A549 (cell line): ENCODE measurements at regions not wholly inside any gene's neighbourhood (a gene's known extent, or its start where the extent isn't known, plus 50 kb on each side); places are given as distances from the start of the nearest gene placed in this dataset.

Source experiments
- ATAC-seq, 2 experiments: fragments of 200-7000 bp in 1 of 2; fragments of >200 bp in 1 of 2; cut with Nextera tagmentation in 1 of 2; cut with Tn5 transposase in 1 of 2; 3 replicates each; pipeline versions ENCODE4 v1.8.0 to v1.9.1; 2018 to 2020; ENCODE audit warnings: mild to moderate bottlenecking in 1 of 2, moderate library complexity in 1 of 2
- CTCF ChIA-PET: fragments of 300-600 bp; sonication (Branson Sonifier 250); formaldehyde crosslinking; extraction: SDS; loops from one replicate; lab custom pipeline; 2021; ENCODE audit warnings: antibody characterized with exemption, inconsistent platforms; lab: Yijun Ruan, JAX
- POLR2A ChIA-PET: fragments of 350-600 bp; formaldehyde crosslinking; extraction: SDS; loops from one replicate; lab custom pipeline; 2021; ENCODE audit warnings: antibody characterized with exemption, inconsistent platforms; lab: Yijun Ruan, JAX
- DNase-seq, 2 experiments: peaks; one replicate each; pipeline versions ENCODE4 v3.0.0 to v3.0.0-alpha.2; 2011 to 2016; ENCODE audit warnings: low read depth in 1 of 2, low spot score in 1 of 2
- FAIRE-seq: peaks from 2 replicates; lab custom pipeline; 2011; peaks lifted over from hg19 to GRCh38; lab: Jason Lieb, UNC
- H3K27ac ChIP-seq, 2 experiments: fragments of >200 bp; sonication (Bioruptor Twin); formaldehyde crosslinking; 3 replicates each; pipeline ENCODE4 v1.5.1; 2016 to 2017
- H3K4me1 ChIP-seq: fragments of >200 bp; sonication (Bioruptor Twin); formaldehyde crosslinking; 3 replicates; pipeline ENCODE4 v1.6.1; 2016
- H3K4me2 ChIP-seq: fragments of >200 bp; sonication (Bioruptor Twin); formaldehyde crosslinking; 3 replicates; pipeline ENCODE4 v1.6.1; 2016
- H3K4me3 ChIP-seq: fragments of >200 bp; sonication (Bioruptor Twin); formaldehyde crosslinking; 3 replicates; pipeline ENCODE4 v1.5.1; 2016
- H3K9me3 ChIP-seq: fragments of >200 bp; sonication (Bioruptor Twin); formaldehyde crosslinking; 3 replicates; pipeline ENCODE4 v1.6.1; 2016
- CBX2 ChIP-seq: fragments of 200-600 bp; sonication (generic); IDR thresholded peaks from 2 replicates; pipeline ENCODE4 v1.6.1; 2016; ENCODE audit warnings: low read depth, mild to moderate bottlenecking, borderline replicate concordance
- CEBPB ChIP-seq, 2 experiments: fragments of >200 bp in 1 of 2; sonication (Bioruptor Twin) in 1 of 2; formaldehyde crosslinking in 1 of 2; IDR thresholded peaks; 2 replicates each; pipeline ENCODE4 v1.6.1; 2012 to 2016
- CHD2 ChIP-seq: fragments of 150-350 bp; IDR thresholded peaks from 2 replicates; pipeline ENCODE4 v1.6.1; 2014; ENCODE audit warnings: low read length; ENCODE audit not compliant: partially characterized antibody
- CHD4 ChIP-seq: fragments of 200-600 bp; sonication (generic); IDR thresholded peaks from 2 replicates; pipeline ENCODE4 v1.6.1; 2016; ENCODE audit warnings: antibody characterized with exemption, mild to moderate bottlenecking, borderline replicate concordance
- EHMT2 ChIP-seq: fragments of 200-600 bp; sonication (generic); IDR thresholded peaks from 2 replicates; pipeline ENCODE4 v1.6.1; 2016; ENCODE audit warnings: antibody characterized with exemption, low read depth, mild to moderate bottlenecking, moderate library complexity
- ESRRA ChIP-seq: fragments of 150-350 bp; IDR thresholded peaks from 2 replicates; pipeline ENCODE4 v1.6.1; 2014; ENCODE audit warnings: mild to moderate bottlenecking, low read length, borderline replicate concordance
- FOSL2 ChIP-seq, 2 experiments: fragments of 450-650 bp in 1 of 2; fragments of >200 bp in 1 of 2; sonication (Bioruptor Twin) in 1 of 2; formaldehyde crosslinking; IDR thresholded peaks; 2 replicates each; pipeline versions ENCODE4 v1.5.0 to v1.6.1; 2016 to 2020; ENCODE audit warnings: mild to moderate bottlenecking in 1 of 2, moderate library complexity in 1 of 2
- FOXS1 ChIP-seq: fragments of 250-450 bp; sonication (Bioruptor Pico); IDR thresholded peaks from 2 replicates; pipeline ENCODE4 v1.5.0; 2020; ENCODE audit warnings: mild to moderate bottlenecking, moderate library complexity
- HES2 ChIP-seq: fragments of >200 bp; sonication (Bioruptor Twin); formaldehyde crosslinking; IDR thresholded peaks from 2 replicates; pipeline ENCODE4 v1.6.1; 2016
- HOXA7 ChIP-seq: fragments of 250-450 bp; sonication (Bioruptor Pico); IDR thresholded peaks from 2 replicates; pipeline ENCODE4 v1.5.0; 2020; ENCODE audit warnings: mild to moderate bottlenecking, moderate library complexity
- JUN ChIP-seq, 2 experiments: fragments of >200 bp; sonication (Bioruptor Twin); formaldehyde crosslinking; IDR thresholded peaks; 2 replicates in 1 of 2; 3 replicates in 1 of 2; pipeline ENCODE4 v1.6.1; 2016 to 2017
- MAZ ChIP-seq: fragments of 150-350 bp; IDR thresholded peaks from 2 replicates; pipeline ENCODE4 v1.6.1; 2014; ENCODE audit warnings: antibody characterized with exemption, low read depth, low read length, borderline replicate concordance
- NFE2L2 ChIP-seq: fragments of 150-350 bp; conservative IDR thresholded peaks from 2 replicates; pipeline ENCODE4 v1.6.1; 2014; ENCODE audit warnings: low read length
- NR3C1 ChIP-seq: fragments of >200 bp; sonication (Bioruptor Twin); formaldehyde crosslinking; IDR thresholded peaks from 3 replicates; pipeline ENCODE4 v1.6.1; 2017
- RNF2 ChIP-seq: fragments of 200-600 bp; sonication (generic); IDR thresholded peaks from 2 replicates; pipeline ENCODE4 v1.6.1; 2016; ENCODE audit warnings: low read depth, mild to moderate bottlenecking, antibody characterized with exemption, moderate library complexity, borderline replicate concordance
- SMC3 ChIP-seq: fragments of >200 bp; sonication (Bioruptor Twin); formaldehyde crosslinking; IDR thresholded peaks from 3 replicates; pipeline ENCODE4 v1.6.1; 2018; ENCODE audit warnings: inconsistent platforms
- SREBF2 ChIP-seq: fragments of 450-650 bp; IDR thresholded peaks from 2 replicates; pipeline ENCODE4 v1.6.1; 2014; ENCODE audit warnings: mild to moderate bottlenecking, moderate library complexity
- USF2 ChIP-seq: fragments of 450-650 bp; IDR thresholded peaks from 2 replicates; pipeline ENCODE4 v1.6.1; 2014; ENCODE audit warnings: antibody characterized with exemption
- ZC3H11A ChIP-seq: fragments of 450-650 bp; IDR thresholded peaks from 2 replicates; pipeline ENCODE4 v1.6.1; 2014; ENCODE audit warnings: antibody characterized with exemption, mild to moderate bottlenecking
- ZSCAN20 ChIP-seq: fragments of 250-450 bp; sonication (Bioruptor Pico); IDR thresholded peaks from 2 replicates; pipeline ENCODE4 v1.8.0; 2022; ENCODE audit warnings: mild to moderate bottlenecking, moderate library complexity
- WGBS: methylation state at CpG from one replicate; pipeline ENCODE4 v1.1.6; 2017; ENCODE audit errors: missing lambda C conversion rate; 5-methylcytosine and 5-hydroxymethylcytosine counted together
- TF ChIP-seq, protein P1 (sequence below): fragments of >200 bp; sonication (Bioruptor Twin); formaldehyde crosslinking; IDR thresholded peaks from 3 replicates; pipeline ENCODE4 v1.5.1; 2016
- TF ChIP-seq, protein P2 (sequence below): fragments of 250-450 bp; sonication (Bioruptor Pico); IDR thresholded peaks from 2 replicates; pipeline ENCODE4 v1.5.0; 2020; ENCODE audit warnings: low read depth, mild to moderate bottlenecking, moderate library complexity
- TF ChIP-seq, protein P3 (sequence below): fragments of 250-450 bp; sonication (Bioruptor Pico); IDR thresholded peaks from 2 replicates; pipeline ENCODE4 v1.5.0; 2021; ENCODE audit warnings: mild to moderate bottlenecking, moderate library complexity, borderline replicate concordance
- TF ChIP-seq, protein P4 (sequence below): IDR thresholded peaks from 2 replicates; pipeline ENCODE4 v1.6.1; 2012; ENCODE audit warnings: low read depth, borderline replicate concordance

DNA sequence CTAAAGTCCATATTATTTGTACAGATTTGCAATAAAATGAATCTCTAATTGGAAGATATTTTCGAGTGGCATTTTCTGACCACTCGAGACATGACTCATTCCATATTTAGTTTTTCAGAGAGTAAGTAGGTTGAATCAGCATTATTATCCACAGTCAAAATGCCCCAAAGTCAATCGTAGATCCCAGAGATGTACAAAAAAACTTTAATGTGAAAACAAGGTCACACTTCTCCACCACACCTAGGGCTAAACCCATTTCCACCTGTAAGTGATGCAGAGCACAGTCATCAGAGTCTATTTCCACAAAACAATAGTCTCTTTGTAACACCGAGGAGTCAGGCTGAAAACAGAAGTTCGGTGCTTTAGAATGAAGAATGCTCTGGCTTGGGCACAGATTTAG, 117.1 kb upstream of the TENM3 start:
- POLR2A ChIA-PET, result no interaction called here
- CTCF ChIA-PET, result no interaction called here
- Histone ChIP-seq H3K27ac (no peak overlapping the region), H3K4me3 (no peak overlapping the region), H3K9me3 (peaks cover 3% of the 10 kb centered on the region; the same call in 1 of the 3 replicates), H3K4me1 (no peaks in the 10 kb centered on the region), H3K4me2 (no peak overlapping the region)
- TF ChIP-seq SMC3 (no peak), ZC3H11A (no peak), ESRRA (no peak), HES2 (no peak), FOXS1 (CRISPR knock-in tag) (no peak), NFE2L2 (no peak), EHMT2 (no peak), CEBPB (IDR thresholded peaks at IDR 0.05) (no peak), HOXA7 (CRISPR knock-in tag) (no peak), CHD2 (no peak), USF2 (no peak), JUN (IDR thresholded peaks at IDR 0.05) (no peak), RNF2 (no peak)
- TF ChIP-seq, protein P1, sequence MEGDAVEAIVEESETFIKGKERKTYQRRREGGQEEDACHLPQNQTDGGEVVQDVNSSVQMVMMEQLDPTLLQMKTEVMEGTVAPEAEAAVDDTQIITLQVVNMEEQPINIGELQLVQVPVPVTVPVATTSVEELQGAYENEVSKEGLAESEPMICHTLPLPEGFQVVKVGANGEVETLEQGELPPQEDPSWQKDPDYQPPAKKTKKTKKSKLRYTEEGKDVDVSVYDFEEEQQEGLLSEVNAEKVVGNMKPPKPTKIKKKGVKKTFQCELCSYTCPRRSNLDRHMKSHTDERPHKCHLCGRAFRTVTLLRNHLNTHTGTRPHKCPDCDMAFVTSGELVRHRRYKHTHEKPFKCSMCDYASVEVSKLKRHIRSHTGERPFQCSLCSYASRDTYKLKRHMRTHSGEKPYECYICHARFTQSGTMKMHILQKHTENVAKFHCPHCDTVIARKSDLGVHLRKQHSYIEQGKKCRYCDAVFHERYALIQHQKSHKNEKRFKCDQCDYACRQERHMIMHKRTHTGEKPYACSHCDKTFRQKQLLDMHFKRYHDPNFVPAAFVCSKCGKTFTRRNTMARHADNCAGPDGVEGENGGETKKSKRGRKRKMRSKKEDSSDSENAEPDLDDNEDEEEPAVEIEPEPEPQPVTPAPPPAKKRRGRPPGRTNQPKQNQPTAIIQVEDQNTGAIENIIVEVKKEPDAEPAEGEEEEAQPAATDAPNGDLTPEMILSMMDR, result no peak
- DNase-seq, result no peak
- FAIRE-seq, result no peak
- no peak for ATAC-seq
- 17% methylated on average over 5 of the region's 5 CpGs for WGBS

GRCh38 chr4:182126603-182127002, 116.6 kb upstream of the TENM3 start:
- Histone ChIP-seq H3K4me3 (no peak overlapping the region), H3K4me1 (no peaks in the 10 kb centered on the region), H3K27ac (no peak overlapping the region), H3K4me2 (no peak overlapping the region), H3K9me3 (peaks cover 3% of the 10 kb centered on the region; the same call in 1 of the 3 replicates)
- WGBS, result 28% methylated on average over 2 of the region's 2 CpGs
- ATAC-seq (no peak), DNase-seq (no peak), FAIRE-seq (no peak)
- POLR2A ChIA-PET, result no interaction called here
- no peak for TF ChIP-seq SREBF2
- TF ChIP-seq, protein P2, sequence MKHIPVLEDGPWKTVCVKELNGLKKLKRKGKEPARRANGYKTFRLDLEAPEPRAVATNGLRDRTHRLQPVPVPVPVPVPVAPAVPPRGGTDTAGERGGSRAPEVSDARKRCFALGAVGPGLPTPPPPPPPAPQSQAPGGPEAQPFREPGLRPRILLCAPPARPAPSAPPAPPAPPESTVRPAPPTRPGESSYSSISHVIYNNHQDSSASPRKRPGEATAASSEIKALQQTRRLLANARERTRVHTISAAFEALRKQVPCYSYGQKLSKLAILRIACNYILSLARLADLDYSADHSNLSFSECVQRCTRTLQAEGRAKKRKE (CRISPR knock-in tag), result no peak
- no peak for TF ChIP-seq CHD4
- no peak for TF ChIP-seq CBX2
- TF ChIP-seq MAZ, result no peak
- no peak for TF ChIP-seq HES2
- TF ChIP-seq, protein P3, sequence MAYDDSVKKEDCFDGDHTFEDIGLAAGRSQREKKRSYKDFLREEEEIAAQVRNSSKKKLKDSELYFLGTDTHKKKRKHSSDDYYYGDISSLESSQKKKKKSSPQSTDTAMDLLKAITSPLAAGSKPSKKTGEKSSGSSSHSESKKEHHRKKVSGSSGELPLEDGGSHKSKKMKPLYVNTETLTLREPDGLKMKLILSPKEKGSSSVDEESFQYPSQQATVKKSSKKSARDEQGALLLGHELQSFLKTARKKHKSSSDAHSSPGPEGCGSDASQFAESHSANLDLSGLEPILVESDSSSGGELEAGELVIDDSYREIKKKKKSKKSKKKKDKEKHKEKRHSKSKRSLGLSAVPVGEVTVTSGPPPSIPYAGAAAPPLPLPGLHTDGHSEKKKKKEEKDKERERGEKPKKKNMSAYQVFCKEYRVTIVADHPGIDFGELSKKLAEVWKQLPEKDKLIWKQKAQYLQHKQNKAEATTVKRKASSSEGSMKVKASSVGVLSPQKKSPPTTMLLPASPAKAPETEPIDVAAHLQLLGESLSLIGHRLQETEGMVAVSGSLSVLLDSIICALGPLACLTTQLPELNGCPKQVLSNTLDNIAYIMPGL (CRISPR knock-in tag), result no peak
- TF ChIP-seq, protein P4, sequence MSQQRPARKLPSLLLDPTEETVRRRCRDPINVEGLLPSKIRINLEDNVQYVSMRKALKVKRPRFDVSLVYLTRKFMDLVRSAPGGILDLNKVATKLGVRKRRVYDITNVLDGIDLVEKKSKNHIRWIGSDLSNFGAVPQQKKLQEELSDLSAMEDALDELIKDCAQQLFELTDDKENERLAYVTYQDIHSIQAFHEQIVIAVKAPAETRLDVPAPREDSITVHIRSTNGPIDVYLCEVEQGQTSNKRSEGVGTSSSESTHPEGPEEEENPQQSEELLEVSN, result no peak
- TF ChIP-seq NR3C1, result no peak
- no peak for TF ChIP-seq FOSL2 (IDR thresholded peaks at IDR 0.05)
- TF ChIP-seq FOSL2 (CRISPR knock-in tag; IDR thresholded peaks at IDR 0.05), result no peak
- TF ChIP-seq FOXS1 (CRISPR knock-in tag), result no peak
- TF ChIP-seq ZSCAN20 (CRISPR knock-in tag), result no peak
- TF ChIP-seq, protein P1, result no peak
- CTCF ChIA-PET, result no interaction called here
